Ureter (tissue), 1 donor: ENCODE measurements at regions not wholly inside any gene's neighbourhood (a gene's known extent, or its start where the extent isn't known, plus 50 kb on each side); places are given as distances from the start of the nearest gene placed in this dataset.
A peak's percentile ranks its signal among the peaks of the same experiment; 100 is the strongest.

Source experiments
- DNase-seq: peaks from one replicate; pipeline ENCODE4 v3.0.0-alpha.2; 2020; ENCODE audit warnings: low spot score
- donor health status: DM: yes; HTN: yes; CAD: no.

DNA sequence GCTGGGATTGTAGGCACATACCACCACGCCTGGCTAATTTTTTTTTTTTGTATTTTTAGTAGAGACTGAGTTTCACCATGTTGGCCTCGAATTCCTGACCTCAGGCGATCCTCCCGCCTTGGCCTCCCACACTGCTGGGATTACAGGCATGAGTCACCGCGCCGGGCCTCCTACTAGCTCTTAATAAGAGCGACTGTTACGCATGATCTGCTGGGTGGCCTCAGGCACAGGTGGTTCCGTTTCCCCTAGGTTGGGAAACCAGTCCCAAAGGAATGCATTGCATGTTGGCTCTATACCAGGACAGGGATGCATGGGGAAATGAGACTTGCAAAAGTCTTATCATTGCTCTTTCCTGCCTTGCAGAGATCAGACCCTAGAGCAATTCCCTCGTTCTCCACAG, 184.7 kb upstream of the PPP1R26 start:
- no peak for DNase-seq

DNA sequence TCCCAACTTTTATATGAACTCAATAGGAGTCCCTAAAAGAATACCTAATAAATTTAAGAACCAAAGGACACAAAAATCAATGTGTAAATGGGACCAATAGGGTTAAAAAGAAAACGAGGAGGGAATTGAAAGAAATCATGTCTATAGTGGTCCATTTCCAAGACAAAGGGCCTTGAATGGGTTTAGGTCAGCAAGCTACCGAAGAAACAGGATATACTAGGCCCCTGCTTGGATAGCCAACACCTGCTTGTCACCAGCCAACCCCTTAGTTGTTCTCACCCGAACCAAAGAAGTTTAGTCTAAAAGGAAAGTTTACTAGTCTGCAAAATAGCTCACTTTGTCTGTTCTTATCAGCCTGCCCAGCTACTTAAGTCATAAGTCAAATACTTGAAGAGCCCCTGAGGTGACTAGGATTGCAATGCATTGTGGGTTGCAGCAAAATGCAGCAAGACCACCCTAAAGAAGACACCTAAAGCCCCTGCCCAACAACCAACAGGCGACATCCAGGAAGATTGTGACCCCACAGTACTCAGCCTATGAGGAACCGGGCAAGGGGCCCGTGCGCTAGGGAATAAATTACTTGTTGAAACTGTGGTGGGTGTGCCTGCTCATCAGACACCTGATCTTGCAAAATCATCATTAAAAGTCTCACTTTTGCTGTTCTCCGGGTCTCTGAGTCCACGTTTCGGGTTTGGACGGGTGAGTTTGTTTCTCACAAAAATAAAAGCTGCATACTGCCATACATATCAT, 183.9 kb upstream of the PPP1R26 start:
- no peak for DNase-seq

- DNase-seq = no peak
Observed at GRCh38 chr9:135296735-135297455, 182.7 kb upstream of the PPP1R26 start.

DNA sequence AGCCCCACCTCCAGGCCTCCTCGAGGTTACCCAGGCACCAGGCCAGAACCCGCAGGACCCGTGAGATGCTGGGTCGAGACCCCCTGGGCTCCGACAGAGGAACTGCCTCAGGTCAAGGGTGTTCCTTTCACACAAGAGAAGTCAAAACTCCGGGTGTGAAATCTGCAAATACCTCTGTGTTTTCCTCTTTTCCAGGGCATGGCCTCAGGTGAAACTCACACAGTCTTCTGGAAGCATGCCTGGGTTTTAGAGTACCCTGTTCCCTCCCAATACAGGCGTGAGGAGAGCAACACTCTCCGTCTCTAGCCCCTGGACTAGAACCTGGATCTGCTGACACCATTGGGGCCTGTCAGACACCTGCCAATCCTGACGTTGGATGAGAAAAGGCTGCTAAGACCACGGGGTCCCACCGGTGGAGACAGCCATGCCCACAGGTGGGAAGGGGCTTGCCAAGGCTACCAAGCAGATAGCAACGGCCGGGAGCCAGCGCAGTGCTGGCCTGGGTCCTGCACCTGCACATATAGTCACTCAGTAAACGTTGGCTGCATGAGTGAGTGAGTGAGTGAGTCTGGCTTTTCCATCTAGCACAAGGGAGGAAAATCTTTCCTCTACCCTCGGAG, 182.0 kb upstream of the PPP1R26 start:
- DNase-seq = no peak

DNA sequence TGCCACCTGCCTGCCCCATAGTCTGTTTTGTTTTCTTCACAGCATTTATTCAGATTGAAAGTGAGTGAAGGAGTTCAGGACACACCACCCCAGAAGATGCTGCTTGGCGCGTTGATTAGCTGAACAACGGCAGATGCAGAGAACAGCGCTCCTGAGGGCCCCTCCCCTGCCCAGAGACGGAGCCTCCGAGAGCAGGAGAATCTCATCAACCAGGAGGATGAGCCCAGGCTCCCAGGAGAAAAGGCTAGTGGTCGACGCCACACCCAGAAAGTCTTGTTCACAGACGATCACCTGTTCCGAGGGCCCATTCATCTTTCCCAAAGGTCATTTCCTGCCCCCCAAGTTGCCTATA, 180.4 kb upstream of the PPP1R26 start:
- DNase-seq = no peak

DNA sequence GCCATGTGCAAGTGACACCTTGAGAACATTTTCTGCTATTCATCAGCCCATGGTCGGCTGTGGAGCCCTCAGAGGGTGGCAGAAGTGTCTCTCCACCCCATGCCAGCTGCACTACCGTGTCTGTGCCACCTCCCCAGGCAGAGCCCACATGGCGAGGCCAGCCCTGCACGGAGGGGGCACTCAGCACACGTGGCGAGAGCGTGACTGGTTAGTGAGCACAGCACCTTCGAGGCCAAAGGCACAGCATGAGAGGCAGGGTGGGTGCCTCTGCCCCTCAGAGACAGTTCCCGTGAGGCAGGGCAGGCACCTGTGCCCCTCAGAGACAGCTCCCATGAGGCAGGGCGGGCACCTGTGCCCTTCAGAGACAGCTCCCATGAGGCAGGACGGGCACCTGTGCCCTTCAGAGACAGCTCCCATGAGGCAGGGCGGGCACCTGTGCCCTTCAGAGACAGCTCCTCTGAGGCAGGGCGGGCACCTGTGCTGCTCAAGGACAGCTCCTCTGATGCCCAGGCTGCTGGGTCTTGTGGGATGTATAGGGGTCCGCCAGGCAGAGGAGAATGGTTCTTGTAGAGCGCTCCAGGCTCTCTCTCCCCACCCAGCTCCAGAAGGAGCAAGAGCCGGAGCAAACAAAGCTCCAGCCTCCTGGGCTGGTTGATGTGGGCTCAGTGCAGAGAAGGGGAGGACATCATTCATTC, 179.8 kb upstream of the PPP1R26 start:
- DNase-seq = peak; percentile 22

DNA sequence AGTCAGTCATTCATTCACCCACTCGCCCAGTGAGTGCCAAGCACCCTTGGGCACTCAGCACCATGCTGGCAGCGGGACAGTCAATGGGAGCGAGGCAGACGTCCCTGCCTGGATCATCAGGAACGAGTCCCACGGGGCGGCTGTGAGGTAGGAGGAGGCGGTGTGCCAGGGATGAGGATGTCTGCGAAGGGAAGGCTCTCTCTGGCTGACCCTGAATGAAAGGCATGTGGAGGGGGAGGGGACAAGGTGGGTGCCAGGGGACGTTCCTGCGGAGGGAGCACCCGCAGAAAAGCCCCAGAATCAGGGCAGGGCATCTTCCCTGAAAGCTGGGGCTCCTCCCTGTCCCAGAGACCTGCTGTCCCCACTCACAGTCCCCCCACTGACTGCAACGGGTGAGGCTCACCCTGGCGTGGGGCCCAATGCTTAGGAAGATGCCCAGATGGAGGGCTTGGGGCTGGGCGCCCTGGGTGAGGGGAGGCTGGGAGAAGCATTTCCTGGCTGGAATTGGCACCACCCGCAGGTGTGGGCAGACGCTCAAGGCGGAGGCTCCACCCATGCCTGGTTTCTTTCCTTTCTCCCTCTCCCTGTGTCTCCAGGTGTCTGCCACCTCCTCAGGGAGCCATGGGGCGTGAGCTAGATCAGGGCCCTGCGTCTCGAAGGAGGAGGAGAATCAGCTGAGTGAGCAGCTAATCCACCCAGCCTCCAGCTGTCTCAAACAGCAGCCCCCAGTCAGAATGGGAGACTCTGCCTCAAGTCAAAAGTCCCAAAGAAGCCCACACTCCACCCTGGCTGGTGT, 179.0 kb upstream of the PPP1R26 start:
- peak; percentile 30 for DNase-seq

DNA sequence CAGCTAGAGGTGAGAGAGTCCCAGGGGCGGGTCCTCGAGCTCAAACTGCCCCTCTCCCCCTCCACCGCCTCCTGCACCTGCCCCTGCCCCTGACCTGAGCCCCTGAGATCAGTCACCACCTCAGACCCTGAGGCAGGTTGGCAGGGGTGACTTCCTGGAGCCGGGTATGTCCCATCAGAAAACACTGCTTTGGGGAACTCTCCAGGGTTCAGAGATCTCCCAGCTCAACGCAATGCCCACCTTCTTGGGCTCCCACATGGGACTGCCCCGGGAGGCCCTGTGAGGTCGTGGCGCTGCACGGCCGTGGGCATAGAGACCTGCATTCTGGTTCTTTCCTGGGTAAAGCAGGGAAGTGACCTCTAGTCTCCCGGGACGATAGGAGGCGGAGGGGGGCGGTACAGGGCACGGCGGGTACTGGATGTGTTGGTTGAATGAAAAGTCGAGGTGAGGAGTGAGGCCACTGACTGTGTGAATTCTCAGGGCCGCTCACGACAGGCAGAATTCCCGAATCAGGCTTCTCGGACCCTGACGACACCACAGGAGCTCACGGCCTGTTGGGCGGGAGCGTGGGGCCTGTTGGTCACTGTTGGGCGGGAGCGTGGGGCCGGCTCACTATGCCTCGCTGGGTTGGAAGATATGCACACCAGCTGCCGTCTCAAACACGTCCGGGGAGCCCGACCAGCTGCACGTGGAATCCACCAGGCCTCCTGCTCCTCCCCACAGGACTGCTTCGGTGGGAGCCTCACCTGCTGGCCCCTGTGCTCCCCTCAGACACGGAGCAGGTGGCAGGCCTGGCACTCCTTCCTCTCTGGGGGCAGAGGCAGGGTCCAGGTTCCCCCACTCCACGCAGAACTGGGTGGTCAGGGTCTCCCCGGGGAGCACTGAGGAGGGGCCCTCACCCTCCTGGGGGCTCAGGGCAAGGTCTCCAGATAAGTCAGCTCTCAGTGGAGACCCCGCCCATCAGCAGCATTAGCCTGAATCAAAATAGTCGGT, 178.0 kb upstream of the PPP1R26 start:
- DNase-seq = peak; percentile 37

DNA sequence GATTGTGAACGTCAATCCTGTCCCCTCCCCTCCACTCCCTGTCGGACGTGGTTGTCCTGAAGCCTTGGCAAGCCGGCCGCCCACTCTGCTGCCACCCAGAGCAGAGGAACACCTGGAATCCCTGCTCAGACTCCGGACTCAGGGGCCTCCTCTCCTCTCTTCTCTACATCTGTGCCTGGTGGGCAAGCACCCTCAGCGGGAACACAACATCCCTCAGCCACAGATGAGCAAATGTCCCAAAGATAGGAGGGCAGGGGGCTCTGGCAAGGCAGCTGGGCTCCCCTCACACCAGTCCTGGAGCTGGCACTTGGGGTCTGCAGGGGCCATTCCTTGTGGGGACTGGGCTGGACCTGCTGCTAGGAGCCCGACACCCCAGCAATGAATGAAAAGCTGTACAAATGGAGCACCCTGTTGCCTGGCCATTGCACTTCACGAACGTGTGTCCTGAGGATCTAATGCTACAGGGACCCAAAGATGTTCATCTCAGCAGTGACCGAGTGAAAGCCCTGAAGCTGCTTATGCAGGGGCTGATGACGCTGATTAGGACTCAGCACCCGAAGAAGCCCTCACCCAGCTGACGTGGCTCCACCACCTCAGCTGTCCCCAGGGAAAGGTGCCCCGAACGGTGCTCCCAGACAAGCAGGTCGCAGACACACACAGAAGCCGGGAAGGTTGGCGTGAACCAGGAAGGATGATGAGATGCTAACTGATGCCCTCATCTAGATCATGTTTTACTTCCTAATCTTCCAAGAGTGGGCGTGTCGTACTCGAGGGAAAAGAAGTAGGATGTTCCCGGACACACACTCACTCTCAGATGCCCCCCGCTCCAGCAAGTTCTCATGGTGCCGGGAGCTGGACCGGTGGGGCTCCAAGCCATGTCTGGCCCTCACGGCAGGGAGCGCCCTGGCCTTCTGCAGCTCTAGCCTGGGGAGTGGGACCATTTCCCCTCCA, 177.0 kb upstream of the PPP1R26 start:
- DNase-seq = peak; percentile 36

DNA sequence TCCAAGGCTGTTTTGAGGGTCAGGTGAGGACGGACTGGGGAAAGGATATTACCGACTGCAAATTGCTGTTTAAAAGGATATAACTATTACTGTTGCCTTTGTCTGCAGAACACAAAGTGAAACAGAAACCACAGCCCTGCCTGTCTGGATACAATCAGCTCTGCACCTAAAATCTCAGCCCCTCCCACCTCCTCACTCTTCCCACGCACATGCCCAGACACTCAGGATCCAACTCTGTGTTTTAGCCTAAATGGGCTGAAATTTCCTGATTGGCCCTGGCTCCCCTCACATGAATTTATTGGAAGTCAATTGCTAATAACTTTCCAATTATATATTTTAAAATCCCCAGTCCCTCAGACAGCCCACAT, 176.3 kb upstream of the PPP1R26 start:
- DNase-seq = peak; percentile 32

DNA sequence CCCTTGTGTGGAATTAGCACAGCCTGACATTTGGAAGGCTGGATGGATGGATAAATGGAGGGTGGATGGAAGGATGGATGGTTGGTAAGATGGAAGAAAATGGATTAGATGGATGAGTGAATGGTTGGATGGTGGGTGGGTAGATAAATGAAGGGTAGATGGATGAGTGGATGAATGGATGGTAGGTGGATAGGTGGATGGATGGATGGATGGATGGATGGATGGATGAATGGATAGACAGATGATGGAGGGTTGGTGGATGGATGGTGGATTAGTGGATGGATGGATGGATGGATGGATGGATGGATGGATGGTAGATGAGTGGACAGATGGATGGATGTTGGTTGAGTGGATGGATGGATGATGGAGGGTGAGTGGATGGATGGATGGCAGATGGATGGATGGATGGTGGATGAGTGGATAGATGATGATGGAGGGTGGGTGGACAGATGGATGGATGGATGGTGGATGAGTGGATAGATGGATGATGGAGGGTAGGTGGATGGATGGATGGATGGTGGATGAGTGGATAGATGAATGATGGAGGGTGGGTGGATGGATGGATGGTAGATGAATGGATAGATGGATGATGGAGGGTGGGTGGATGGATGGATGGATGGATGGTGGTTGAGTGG, 175.6 kb upstream of the PPP1R26 start:
- DNase-seq = no peak

- peak; percentile 26 for DNase-seq
Observed at GRCh38 chr9:135304886-135305285, 174.7 kb upstream of the PPP1R26 start.

- peak; percentile 23 for DNase-seq
Observed at GRCh38 chr9:135305546-135306180, 173.9 kb upstream of the PPP1R26 start.

DNA sequence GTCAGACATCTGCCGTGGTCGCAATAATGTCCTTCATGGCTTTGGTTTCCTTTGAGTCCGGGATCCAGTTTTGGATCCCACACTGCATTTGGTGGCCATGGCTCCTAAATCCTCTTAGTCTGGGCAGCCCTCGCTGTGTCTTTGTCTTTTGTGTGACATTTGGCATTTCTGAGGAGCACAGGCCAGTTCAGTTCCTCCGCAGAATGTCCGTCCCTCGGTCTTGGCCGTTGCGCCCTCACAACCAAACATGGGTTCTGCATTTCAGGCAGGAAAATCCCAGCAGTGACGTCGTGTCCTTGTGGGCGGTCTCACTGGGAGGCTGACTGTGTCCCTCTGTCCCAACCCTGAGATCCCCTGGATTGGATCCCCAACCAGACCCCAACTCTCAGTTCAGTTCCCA, 172.9 kb upstream of the PPP1R26 start:
- peak; percentile 12 for DNase-seq

- DNase-seq = peak; percentile 6
Observed at GRCh38 chr9:135307300-135307699, 172.3 kb upstream of the PPP1R26 start.

- peak; percentile 29 for DNase-seq
Observed at GRCh38 chr9:135307919-135308318, 171.7 kb upstream of the PPP1R26 start.

DNA sequence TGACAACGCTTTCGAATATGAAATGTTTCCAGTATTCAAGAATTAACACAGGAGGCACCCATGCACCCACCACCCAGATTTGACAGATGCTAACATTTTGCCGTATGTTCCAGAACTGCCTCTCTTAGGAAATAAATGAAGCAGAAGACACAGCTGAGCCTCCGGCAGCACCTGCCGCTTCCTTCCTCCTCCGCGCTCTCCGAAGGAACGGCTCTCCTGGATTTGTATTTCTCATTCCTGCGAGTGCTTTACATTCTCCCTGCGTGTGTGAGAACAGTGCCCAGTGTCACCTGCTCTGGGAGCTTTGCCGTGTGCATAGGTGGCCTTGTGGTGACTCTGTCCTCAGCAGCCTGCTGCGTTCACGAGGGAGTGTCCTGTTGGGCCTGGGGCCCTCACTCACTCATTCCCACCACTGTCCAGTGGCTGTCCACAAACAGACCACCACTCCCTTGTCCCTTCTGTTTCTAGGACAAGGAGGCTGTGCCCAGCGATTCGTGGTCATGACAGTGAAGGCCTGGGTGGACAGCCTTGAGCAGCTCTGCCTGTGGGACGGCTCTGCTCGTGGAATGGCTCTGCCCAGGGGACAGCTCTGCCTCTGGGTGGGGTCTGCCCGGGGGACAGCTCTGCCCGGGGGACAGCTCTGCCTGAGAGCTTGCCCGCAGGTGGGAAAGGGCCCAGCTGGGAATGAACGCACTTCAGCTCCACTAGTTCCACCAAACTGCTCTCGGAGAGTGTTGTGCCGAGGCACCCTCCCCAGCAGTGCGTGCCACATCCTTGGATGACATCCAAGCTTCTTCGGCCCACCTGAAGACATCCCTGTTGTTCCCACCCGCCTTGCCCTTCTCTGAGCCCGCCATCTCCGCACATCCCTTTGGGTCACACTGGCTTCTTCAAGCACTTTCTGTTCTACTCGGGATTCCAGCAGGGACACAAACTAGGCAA, 170.5 kb upstream of the PPP1R26 start:
- no peak for DNase-seq
